GM20000 (cell line): ENCODE measurements at regions not wholly inside any gene's neighbourhood (a gene's known extent, or its start where the extent isn't known, plus 50 kb on each side); places are given as distances from the start of the nearest gene placed in this dataset.
"Not testable (repeated sequence)": the region's sequence is repeated elsewhere in the genome, so short reads cannot be mapped to it uniquely, and the experiment has no call there.

Experiments used
- DNase-seq: peaks from one replicate; pipeline ENCODE4 v3.0.0; 2012; ENCODE audit warnings: low spot score
- TF ChIP-seq, protein P1 (sequence below): IDR thresholded peaks from 2 replicates; pipeline ENCODE4 v1.5.1; 2012; ENCODE audit warnings: mild to moderate bottlenecking, control low read depth; ENCODE audit errors: extremely low read depth, missing control alignments

DNA sequence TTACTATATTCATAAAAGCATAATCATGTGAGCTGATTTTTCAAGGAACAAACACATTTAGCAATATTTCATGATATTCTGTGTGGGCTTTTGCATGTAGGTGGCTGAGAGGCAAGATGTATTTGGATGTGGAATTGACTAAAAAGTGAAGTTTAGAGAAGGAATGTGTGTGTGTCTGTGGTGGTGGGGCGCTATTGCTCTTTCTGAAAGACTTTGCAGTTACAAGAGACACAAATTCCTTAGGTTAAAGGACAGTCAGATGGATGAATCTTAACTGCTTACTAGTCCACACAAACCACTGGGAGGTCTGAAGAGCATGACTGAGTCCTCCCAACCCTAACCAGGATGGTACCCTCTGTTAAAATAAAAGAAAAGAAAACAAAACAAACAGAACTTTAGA is 200.1 kb downstream of the SDHAF3 start:
- no peak for DNase-seq
- TF ChIP-seq, protein P1, sequence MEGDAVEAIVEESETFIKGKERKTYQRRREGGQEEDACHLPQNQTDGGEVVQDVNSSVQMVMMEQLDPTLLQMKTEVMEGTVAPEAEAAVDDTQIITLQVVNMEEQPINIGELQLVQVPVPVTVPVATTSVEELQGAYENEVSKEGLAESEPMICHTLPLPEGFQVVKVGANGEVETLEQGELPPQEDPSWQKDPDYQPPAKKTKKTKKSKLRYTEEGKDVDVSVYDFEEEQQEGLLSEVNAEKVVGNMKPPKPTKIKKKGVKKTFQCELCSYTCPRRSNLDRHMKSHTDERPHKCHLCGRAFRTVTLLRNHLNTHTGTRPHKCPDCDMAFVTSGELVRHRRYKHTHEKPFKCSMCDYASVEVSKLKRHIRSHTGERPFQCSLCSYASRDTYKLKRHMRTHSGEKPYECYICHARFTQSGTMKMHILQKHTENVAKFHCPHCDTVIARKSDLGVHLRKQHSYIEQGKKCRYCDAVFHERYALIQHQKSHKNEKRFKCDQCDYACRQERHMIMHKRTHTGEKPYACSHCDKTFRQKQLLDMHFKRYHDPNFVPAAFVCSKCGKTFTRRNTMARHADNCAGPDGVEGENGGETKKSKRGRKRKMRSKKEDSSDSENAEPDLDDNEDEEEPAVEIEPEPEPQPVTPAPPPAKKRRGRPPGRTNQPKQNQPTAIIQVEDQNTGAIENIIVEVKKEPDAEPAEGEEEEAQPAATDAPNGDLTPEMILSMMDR = no peak

DNA sequence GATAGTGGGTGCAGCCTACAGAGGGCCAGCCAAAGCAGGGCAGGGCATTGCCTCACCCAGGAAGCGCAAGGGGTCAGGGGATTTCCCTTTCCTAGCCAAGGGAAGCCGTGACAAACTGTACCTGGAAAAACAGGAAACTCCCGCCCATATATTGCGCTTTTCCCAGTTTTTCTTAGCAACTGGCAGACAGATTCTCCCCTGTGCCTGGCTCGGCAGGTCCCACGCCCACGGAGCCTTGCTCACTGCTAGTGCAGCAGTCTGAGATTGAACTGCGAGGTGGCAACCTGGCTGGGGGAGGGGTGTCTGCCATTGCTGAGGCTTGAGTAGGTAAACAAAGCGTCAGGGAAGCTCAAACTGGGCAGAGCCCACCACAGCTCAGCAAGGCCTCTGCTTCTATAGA is 212.4 kb downstream of the SDHAF3 start:
- not testable (repeated sequence) for DNase-seq

DNA sequence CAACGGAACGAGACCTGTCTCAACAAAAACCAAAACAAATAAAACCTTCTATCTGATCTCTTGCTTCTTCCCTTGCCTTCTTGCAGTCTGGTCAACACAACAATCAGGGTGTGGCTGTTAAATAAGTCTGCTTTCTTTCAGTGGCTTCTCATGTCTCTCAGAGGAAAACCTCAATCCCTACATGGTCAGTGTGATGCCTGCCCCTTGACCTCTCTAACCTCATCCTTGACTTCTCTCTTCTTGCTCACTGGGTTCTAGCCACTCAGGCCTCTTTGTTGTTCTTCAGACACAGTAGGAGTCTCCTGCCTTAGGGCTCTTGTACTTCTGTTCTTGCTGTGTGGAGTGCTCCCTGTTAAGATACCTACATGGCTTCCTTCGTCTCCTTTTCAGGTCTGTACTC is 220.4 kb downstream of the SDHAF3 start:
- no peak for DNase-seq
- TF ChIP-seq, protein P1 = no peak

DNA sequence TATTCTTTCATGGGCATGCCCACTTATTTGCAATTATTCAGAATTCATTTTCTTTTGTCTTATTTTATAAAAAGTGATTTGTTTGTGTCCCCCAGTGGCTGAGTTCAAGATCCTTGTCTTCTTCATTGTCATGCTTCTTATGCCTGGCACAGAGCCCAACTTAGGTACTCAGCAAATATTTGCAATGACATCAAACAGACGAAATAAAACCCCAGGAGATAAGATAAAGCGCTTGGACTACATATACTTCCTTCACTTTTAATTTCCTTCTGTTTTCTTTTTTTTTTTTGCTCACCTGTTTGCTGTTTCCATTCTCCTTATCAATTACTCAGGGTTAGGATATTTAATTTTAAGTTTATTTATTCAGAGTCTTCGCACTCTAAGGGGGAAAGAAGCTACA is 225.0 kb downstream of the SDHAF3 start:
- TF ChIP-seq, protein P1 = no peak
- no peak for DNase-seq

DNA sequence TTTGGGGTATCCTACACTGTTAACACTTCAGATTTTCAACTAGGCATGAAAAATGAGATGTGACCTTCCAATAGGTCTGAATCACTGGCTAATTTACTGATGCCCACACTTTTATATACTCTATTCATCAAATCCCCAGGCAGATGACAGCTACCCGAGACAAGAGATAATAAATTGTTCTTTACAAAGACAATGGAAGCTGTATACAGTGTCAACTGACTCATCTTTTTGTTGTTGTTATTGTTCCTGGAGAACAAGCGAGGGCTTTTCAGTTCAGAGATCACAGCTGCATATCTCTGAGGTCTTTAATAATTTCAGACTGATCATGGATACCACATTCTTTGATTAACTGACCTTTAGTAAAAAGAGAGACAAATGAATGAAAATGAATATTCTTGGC is 228.9 kb downstream of the SDHAF3 start:
- TF ChIP-seq, protein P1 = no peak

DNA sequence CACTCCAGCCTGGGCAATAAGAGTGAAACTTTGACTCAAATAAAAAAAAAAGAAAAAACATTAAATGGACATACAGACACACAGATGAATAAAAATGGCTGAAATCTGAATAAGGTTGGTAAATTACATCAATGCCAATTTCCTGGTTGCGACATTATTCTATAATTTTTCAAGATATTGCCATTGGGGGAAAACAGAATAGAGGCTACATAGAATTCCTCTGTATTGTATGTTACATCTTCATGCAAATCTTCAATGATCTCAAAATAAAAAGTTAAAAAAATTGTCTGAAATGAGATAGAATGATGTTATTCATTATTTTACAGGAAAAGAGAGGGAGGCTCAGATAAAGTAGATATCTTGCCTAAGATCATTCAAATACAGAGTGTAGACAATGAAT is 234.0 kb downstream of the SDHAF3 start:
- TF ChIP-seq, protein P1 = no peak
- no peak for DNase-seq

More for the DNA sequence above, 228.9 kb downstream of the SDHAF3 start:
- no peak for DNase-seq

DNA sequence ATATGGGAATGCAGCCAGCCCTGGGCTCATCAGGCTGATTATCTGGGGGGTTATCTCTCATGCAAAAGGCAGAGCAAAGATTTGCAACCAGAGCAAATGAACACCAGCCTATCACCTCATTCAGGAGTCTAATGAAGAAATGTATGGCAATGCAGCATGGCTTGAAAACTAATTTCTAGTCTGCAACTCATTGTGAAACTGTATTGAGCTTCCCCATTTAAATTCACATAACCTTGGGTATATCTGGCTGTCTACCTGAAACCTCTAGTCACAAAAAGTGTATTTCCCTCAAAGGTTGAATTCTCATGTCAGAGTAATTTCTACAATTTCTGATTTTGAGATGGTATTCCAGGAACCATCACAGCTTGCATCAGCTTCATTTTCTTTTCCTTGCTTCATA is 240.0 kb downstream of the SDHAF3 start:
- DNase-seq = peak; percentile 4
- TF ChIP-seq, protein P1 = no peak

DNA sequence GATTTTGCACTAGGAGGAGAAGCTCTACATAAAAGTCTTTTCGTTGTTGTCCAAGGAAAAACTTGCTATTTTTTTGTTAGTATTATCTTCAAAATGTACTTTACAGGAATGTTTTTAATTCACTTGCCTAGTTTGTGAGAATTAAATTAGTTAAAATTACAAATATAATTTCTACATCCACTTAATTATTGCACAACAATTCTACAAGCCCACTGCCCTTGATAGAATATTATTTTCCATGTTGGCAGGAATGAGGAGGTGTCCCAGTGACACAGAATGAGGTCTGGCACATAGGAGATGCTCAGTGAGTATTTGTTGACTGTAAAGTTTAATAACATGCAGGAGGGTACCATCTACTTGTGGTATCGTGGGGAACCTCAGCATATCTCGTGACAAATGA is 255.4 kb downstream of the SDHAF3 start:
- TF ChIP-seq, protein P1 = no peak
- no peak for DNase-seq
